PC-9 (cell line): ENCODE measurements at regions not wholly inside any gene's neighbourhood (a gene's known extent, or its start where the extent isn't known, plus 50 kb on each side); places are given as distances from the start of the nearest gene placed in this dataset.

Experiments used
- EZH2 ChIP-seq: fragments of 200-600 bp; sonication (generic); IDR thresholded peaks from 2 replicates; pipeline ENCODE4 v1.8.0; 2017; ENCODE audit warnings: antibody characterized with exemption, low read depth
- TF ChIP-seq, protein P1 (sequence below): fragments of 200-600 bp; sonication (generic); conservative IDR thresholded peaks from 2 replicates; pipeline ENCODE4 v1.6.1; 2017; ENCODE audit warnings: mixed run types, antibody characterized with exemption, mild to moderate bottlenecking, moderate library complexity

DNA sequence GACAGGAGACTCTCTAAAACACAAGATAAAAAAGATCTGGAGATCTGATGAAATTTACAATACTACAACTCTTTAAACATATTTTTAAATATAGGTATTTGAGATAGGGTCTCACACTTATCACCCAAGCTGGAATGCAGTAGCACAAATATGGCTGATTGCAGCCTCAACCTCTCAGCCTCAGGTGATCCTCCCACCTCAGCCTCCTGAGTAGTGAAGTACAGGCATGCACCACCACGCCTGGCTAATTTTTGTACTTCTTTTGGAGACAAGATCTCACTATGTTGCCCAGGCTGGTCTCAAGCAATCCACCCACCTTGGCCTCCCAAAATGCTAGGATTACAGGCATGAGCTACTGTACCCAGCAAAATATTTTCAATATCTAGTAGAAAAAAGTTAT lies 170.0 kb upstream of the NR5A2 start:
- TF ChIP-seq, protein P1, sequence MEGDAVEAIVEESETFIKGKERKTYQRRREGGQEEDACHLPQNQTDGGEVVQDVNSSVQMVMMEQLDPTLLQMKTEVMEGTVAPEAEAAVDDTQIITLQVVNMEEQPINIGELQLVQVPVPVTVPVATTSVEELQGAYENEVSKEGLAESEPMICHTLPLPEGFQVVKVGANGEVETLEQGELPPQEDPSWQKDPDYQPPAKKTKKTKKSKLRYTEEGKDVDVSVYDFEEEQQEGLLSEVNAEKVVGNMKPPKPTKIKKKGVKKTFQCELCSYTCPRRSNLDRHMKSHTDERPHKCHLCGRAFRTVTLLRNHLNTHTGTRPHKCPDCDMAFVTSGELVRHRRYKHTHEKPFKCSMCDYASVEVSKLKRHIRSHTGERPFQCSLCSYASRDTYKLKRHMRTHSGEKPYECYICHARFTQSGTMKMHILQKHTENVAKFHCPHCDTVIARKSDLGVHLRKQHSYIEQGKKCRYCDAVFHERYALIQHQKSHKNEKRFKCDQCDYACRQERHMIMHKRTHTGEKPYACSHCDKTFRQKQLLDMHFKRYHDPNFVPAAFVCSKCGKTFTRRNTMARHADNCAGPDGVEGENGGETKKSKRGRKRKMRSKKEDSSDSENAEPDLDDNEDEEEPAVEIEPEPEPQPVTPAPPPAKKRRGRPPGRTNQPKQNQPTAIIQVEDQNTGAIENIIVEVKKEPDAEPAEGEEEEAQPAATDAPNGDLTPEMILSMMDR: no peak
- no peak for TF ChIP-seq EZH2
